Neural cell (in vitro differentiated cells): ENCODE measurements at regions not wholly inside any gene's neighbourhood (a gene's known extent, or its start where the extent isn't known, plus 50 kb on each side); places are given as distances from the start of the nearest gene placed in this dataset.

Source experiments
- H2AFZ ChIP-seq: fragments of 200-600, 300-800 bp; sonication (generic), shearing (Covaris generic); 2 replicates; pipeline ENCODE4 v1.6.0; 2014; ENCODE audit warnings: low read depth, mild to moderate bottlenecking, antibody characterized with exemption, low read length, moderate library complexity
- H3F3A ChIP-seq: fragments of 200-600 bp; shearing (Covaris generic); 2 replicates; pipeline ENCODE4 v1.6.1; 2016; ENCODE audit warnings: mild to moderate bottlenecking, moderate library complexity, mixed read lengths, antibody characterized with exemption, low read length; ENCODE audit not compliant: insufficient read depth, poor library complexity, severe bottlenecking
- H3K27ac ChIP-seq: fragments of 200-600, 300-800 bp; sonication (generic), shearing (Covaris generic); 2 replicates; pipeline ENCODE4 v1.5.1; 2014; ENCODE audit warnings: mild to moderate bottlenecking, low read length, moderate library complexity
- H3K27me3 ChIP-seq: fragments of 300-800, 200-600 bp; sonication (generic), shearing (Covaris generic); 2 replicates; pipeline ENCODE4 v1.6.0; 2014; ENCODE audit warnings: mild to moderate bottlenecking, low read depth, low read length, moderate library complexity; ENCODE audit not compliant: insufficient read depth
- H3K36me3 ChIP-seq: fragments of 300-800, 200-600 bp; sonication (generic), shearing (Covaris generic); 2 replicates; pipeline ENCODE4 v1.5.1; 2014; ENCODE audit warnings: mild to moderate bottlenecking, antibody characterized with exemption, low read length, moderate library complexity; ENCODE audit not compliant: insufficient read depth
- H3K4me2 ChIP-seq: fragments of 300-800, 200-600 bp; sonication (generic), shearing (Covaris generic); 2 replicates; pipeline ENCODE4 v1.6.0; 2014; ENCODE audit warnings: mild to moderate bottlenecking, low read length
- H3K4me3 ChIP-seq: fragments of 300-800, 200-600 bp; sonication (generic), shearing (Covaris generic); 2 replicates; pipeline ENCODE4 v1.5.1; 2014; ENCODE audit warnings: mild to moderate bottlenecking, low read length, moderate library complexity
- H3K79me2 ChIP-seq: fragments of 200-600 bp; shearing (Covaris generic); replicated peaks from 2 replicates; pipeline ENCODE4 v1.6.0; 2014; ENCODE audit warnings: mild to moderate bottlenecking, low read length, moderate library complexity; ENCODE audit not compliant: insufficient read depth
- H3K9ac ChIP-seq: fragments of 300-800, 200-600 bp; sonication (generic), shearing (Covaris generic); 2 replicates; pipeline ENCODE4 v1.6.1; 2016; ENCODE audit warnings: mild to moderate bottlenecking, low read length, mixed read lengths
- H3K9me2 ChIP-seq: fragments of 200-600 bp; shearing (Covaris generic); 2 replicates; pipeline ENCODE4 v1.6.1; 2016; ENCODE audit warnings: mild to moderate bottlenecking, low read length, mixed read lengths; ENCODE audit not compliant: insufficient read depth
- H3K9me3 ChIP-seq: fragments of 200-600, 300-800 bp; sonication (generic), shearing (Covaris generic); 2 replicates; pipeline ENCODE4 v1.6.1; 2016; ENCODE audit warnings: mild to moderate bottlenecking, mixed run types, low read length, moderate library complexity, mixed read lengths
- H4K20me1 ChIP-seq: fragments of 200-600 bp; shearing (Covaris generic); 2 replicates; pipeline ENCODE4 v1.6.1; 2016; ENCODE audit warnings: mild to moderate bottlenecking, mixed run types; ENCODE audit not compliant: insufficient read depth
- EP300 ChIP-seq: fragments of 450-650 bp; conservative IDR thresholded peaks from 2 replicates; pipeline ENCODE4 v1.6.1; 2014; ENCODE audit warnings: antibody characterized with exemption, mild to moderate bottlenecking, moderate library complexity; ENCODE audit not compliant: poor library complexity, severe bottlenecking
- EZH2 ChIP-seq: fragments of 200-600, 300-800 bp; shearing (Covaris generic), sonication (generic); IDR thresholded peaks from 2 replicates; pipeline ENCODE4 v1.6.1; 2014; ENCODE audit warnings: antibody characterized with exemption, low read length, borderline replicate concordance, mild to moderate bottlenecking; ENCODE audit not compliant: insufficient read depth, poor library complexity, severe bottlenecking
- MXI1 ChIP-seq: fragments of 450-650 bp; conservative IDR thresholded peaks from 2 replicates; pipeline ENCODE4 v1.6.1; 2014; ENCODE audit warnings: antibody characterized with exemption, mild to moderate bottlenecking; ENCODE audit not compliant: poor library complexity, severe bottlenecking
- POLR2AphosphoS5 ChIP-seq: IDR thresholded peaks from 2 replicates; pipeline ENCODE4 v1.6.1; 2012
- RAD21 ChIP-seq: fragments of 450-650 bp; conservative IDR thresholded peaks from 2 replicates; pipeline ENCODE4 v1.6.1; 2014; ENCODE audit warnings: antibody characterized with exemption, mild to moderate bottlenecking, moderate library complexity
- SMC3 ChIP-seq: fragments of 450-650 bp; conservative IDR thresholded peaks from 2 replicates; pipeline ENCODE4 v1.6.1; 2014; ENCODE audit warnings: antibody characterized with exemption, mild to moderate bottlenecking, moderate library complexity; ENCODE audit not compliant: poor library complexity
- TAF1 ChIP-seq: IDR thresholded peaks from 2 replicates; pipeline ENCODE4 v1.6.1; 2012; ENCODE audit warnings: low read depth
- TF ChIP-seq, protein P1 (sequence below): fragments of 450-650 bp; IDR thresholded peaks from 2 replicates; pipeline ENCODE4 v1.5.1; 2014; ENCODE audit warnings: antibody characterized with exemption, mild to moderate bottlenecking, moderate library complexity; ENCODE audit not compliant: poor library complexity, severe bottlenecking
- TF ChIP-seq, protein P2 (sequence below): IDR thresholded peaks from 2 replicates; pipeline ENCODE4 v1.6.1; 2012; ENCODE audit warnings: borderline replicate concordance

GRCh38 chr3:72070005-72070404 lies 285.1 kb upstream of the PROK2 start:
- Histone ChIP-seq H3K9me3 (no peaks in the 10 kb centered on the region), H3K36me3 (no peaks in the 10 kb centered on the region), H4K20me1 (no peaks in the 10 kb centered on the region), H3K27me3 (no peaks in the 10 kb centered on the region), H3F3A (no peaks in the 10 kb centered on the region), H2AFZ (no peak overlapping the region), H3K27ac (no peak overlapping the region), H3K9me2 (no peaks in the 10 kb centered on the region), H3K4me2 (no peak overlapping the region), H3K79me2 (no peaks in the 10 kb centered on the region), H3K9ac (no peak overlapping the region), H3K4me3 (no peak overlapping the region)
- TF ChIP-seq EP300 (no peak), POLR2AphosphoS5 (no peak), TAF1 (no peak), EZH2 (no peak), MXI1 (no peak), SMC3 (no peak), RAD21 (no peak)
- TF ChIP-seq, protein P1, sequence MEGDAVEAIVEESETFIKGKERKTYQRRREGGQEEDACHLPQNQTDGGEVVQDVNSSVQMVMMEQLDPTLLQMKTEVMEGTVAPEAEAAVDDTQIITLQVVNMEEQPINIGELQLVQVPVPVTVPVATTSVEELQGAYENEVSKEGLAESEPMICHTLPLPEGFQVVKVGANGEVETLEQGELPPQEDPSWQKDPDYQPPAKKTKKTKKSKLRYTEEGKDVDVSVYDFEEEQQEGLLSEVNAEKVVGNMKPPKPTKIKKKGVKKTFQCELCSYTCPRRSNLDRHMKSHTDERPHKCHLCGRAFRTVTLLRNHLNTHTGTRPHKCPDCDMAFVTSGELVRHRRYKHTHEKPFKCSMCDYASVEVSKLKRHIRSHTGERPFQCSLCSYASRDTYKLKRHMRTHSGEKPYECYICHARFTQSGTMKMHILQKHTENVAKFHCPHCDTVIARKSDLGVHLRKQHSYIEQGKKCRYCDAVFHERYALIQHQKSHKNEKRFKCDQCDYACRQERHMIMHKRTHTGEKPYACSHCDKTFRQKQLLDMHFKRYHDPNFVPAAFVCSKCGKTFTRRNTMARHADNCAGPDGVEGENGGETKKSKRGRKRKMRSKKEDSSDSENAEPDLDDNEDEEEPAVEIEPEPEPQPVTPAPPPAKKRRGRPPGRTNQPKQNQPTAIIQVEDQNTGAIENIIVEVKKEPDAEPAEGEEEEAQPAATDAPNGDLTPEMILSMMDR = no peak
- TF ChIP-seq, protein P2, sequence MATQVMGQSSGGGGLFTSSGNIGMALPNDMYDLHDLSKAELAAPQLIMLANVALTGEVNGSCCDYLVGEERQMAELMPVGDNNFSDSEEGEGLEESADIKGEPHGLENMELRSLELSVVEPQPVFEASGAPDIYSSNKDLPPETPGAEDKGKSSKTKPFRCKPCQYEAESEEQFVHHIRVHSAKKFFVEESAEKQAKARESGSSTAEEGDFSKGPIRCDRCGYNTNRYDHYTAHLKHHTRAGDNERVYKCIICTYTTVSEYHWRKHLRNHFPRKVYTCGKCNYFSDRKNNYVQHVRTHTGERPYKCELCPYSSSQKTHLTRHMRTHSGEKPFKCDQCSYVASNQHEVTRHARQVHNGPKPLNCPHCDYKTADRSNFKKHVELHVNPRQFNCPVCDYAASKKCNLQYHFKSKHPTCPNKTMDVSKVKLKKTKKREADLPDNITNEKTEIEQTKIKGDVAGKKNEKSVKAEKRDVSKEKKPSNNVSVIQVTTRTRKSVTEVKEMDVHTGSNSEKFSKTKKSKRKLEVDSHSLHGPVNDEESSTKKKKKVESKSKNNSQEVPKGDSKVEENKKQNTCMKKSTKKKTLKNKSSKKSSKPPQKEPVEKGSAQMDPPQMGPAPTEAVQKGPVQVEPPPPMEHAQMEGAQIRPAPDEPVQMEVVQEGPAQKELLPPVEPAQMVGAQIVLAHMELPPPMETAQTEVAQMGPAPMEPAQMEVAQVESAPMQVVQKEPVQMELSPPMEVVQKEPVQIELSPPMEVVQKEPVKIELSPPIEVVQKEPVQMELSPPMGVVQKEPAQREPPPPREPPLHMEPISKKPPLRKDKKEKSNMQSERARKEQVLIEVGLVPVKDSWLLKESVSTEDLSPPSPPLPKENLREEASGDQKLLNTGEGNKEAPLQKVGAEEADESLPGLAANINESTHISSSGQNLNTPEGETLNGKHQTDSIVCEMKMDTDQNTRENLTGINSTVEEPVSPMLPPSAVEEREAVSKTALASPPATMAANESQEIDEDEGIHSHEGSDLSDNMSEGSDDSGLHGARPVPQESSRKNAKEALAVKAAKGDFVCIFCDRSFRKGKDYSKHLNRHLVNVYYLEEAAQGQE = no peak

DNA sequence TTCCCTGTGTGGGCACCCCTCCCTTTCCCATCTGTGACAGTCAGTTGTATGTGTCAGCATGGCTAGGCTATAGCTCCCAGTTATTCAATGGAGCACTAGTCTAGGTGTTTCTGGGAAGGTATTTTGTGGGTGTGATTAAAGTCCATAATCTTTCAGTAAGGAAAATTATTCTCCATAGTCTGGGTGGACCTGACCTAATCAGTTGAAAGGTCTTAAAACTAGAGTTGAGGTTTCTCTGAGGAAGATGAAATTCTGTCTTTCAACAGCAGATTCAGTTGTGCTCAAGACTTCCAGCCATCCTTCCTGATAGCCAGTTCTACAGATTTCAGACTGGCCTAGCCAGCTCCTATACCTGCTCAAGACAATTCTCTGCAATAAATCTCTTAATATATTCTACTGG lies 284.6 kb upstream of the PROK2 start:
- Histone ChIP-seq H2AFZ (no peak overlapping the region), H3K79me2 (no peaks in the 10 kb centered on the region), H3K4me3 (no peak overlapping the region), H4K20me1 (no peaks in the 10 kb centered on the region), H3K9ac (no peak overlapping the region), H3F3A (no peaks in the 10 kb centered on the region), H3K4me2 (no peak overlapping the region), H3K9me2 (no peaks in the 10 kb centered on the region), H3K9me3 (no peaks in the 10 kb centered on the region), H3K27ac (no peak overlapping the region), H3K27me3 (no peaks in the 10 kb centered on the region), H3K36me3 (no peaks in the 10 kb centered on the region)
- no peak for TF ChIP-seq EP300
- no peak for TF ChIP-seq MXI1
- no peak for TF ChIP-seq SMC3
- no peak for TF ChIP-seq TAF1
- TF ChIP-seq RAD21 = no peak
- TF ChIP-seq, protein P1 = no peak
- TF ChIP-seq, protein P2 = no peak
- no peak for TF ChIP-seq POLR2AphosphoS5
- no peak for TF ChIP-seq EZH2
